ENCODE measurements at regions not wholly inside any gene's neighbourhood (a gene's known extent, or its start where the extent isn't known, plus 50 kb on each side); places are given as distances from the start of the nearest gene placed in this dataset.

- ATAC-seq (ENCODE audit: low FRiP score) (no peak), DNase-seq (ENCODE audit: low spot score) (no peak)
- TF ChIP-seq, protein P1, sequence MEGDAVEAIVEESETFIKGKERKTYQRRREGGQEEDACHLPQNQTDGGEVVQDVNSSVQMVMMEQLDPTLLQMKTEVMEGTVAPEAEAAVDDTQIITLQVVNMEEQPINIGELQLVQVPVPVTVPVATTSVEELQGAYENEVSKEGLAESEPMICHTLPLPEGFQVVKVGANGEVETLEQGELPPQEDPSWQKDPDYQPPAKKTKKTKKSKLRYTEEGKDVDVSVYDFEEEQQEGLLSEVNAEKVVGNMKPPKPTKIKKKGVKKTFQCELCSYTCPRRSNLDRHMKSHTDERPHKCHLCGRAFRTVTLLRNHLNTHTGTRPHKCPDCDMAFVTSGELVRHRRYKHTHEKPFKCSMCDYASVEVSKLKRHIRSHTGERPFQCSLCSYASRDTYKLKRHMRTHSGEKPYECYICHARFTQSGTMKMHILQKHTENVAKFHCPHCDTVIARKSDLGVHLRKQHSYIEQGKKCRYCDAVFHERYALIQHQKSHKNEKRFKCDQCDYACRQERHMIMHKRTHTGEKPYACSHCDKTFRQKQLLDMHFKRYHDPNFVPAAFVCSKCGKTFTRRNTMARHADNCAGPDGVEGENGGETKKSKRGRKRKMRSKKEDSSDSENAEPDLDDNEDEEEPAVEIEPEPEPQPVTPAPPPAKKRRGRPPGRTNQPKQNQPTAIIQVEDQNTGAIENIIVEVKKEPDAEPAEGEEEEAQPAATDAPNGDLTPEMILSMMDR (IDR thresholded peaks at IDR 0.05), result no peak
Measured at GRCh38 chr3:191963182-191963581, 502.2 kb downstream of the PYDC2 start.

GRCh38 chr3:191966556-191966955 is 505.6 kb downstream of the PYDC2 start:
- no peak for DNase-seq (ENCODE audit: low spot score)
- TF ChIP-seq, protein P1 (IDR thresholded peaks at IDR 0.05), result no peak
- ATAC-seq (ENCODE audit: low FRiP score), result no peak

GRCh38 chr3:191968299-191968698 is 507.3 kb downstream of the PYDC2 start:
- ATAC-seq (ENCODE audit: low FRiP score), result no peak
- no peak for DNase-seq (ENCODE audit: low spot score)
- TF ChIP-seq, protein P1 (IDR thresholded peaks at IDR 0.05), result no peak

GRCh38 chr3:191972714-191973398 is 511.9 kb downstream of the PYDC2 start:
- TF ChIP-seq, protein P1 (IDR thresholded peaks at IDR 0.05), result no peak
- no peak for DNase-seq (ENCODE audit: low spot score)
- no peak for ATAC-seq (ENCODE audit: low FRiP score)

- TF ChIP-seq, protein P1 (IDR thresholded peaks at IDR 0.05), result no peak
- DNase-seq (ENCODE audit: low spot score) (no peak), ATAC-seq (ENCODE audit: low FRiP score) (no peak)
Measured at GRCh38 chr3:191973820-191974219, 512.9 kb downstream of the PYDC2 start.

DNA sequence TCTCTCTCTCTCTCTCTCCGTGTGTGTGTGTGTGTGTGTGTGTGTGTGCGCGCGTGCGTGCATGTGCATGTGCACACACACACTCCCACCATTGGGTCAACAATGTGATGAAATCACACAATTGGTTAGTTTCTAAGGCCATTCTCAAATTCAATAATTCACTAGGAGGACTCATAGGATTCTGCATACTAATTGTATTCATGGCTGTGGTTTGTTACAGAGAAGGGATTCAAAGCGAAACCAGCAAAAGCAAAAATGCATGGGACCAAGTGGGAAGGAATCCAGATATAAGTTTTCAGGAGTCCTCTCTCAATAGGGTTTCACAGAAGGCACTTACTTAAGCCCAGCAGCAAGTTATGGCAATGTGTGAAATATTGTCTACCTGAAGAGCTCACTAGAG is 515.0 kb downstream of the PYDC2 start:
- ATAC-seq (ENCODE audit: low FRiP score), result no peak
- TF ChIP-seq, protein P1 (IDR thresholded peaks at IDR 0.05), result no peak
- no peak for DNase-seq (ENCODE audit: low spot score)

GRCh38 chr3:191980443-191980842 is 519.5 kb downstream of the PYDC2 start:
- TF ChIP-seq, protein P1 (IDR thresholded peaks at IDR 0.05), result no peak
- DNase-seq (ENCODE audit: low spot score), result no peak
- no peak for ATAC-seq (ENCODE audit: low FRiP score)
